RWPE2 (cell line): ENCODE measurements at regions not wholly inside any gene's neighbourhood (a gene's known extent, or its start where the extent isn't known, plus 50 kb on each side); places are given as distances from the start of the nearest gene placed in this dataset.

Source experiments
- ATAC-seq: fragments of 200-7000 bp; cut with Tn5 transposase; 3 replicates; pipeline ENCODE4 v1.9.1; 2021; ENCODE audit warnings: low read depth
- DNase-seq: peaks from one replicate; pipeline ENCODE4 v3.0.0-alpha.2; 2020; ENCODE audit warnings: low spot score
- H3K27ac ChIP-seq: fragments of 450-650 bp; 2 replicates; pipeline ENCODE4 v1.5.1; 2017; ENCODE audit warnings: mild to moderate bottlenecking; ENCODE audit not compliant: poor library complexity, severe bottlenecking
- H3K27me3 ChIP-seq: fragments of 250-450 bp; sonication (Bioruptor Pico); 2 replicates; pipeline ENCODE4 v1.5.1; 2021; ENCODE audit warnings: mild to moderate bottlenecking, moderate library complexity; ENCODE audit not compliant: insufficient read depth, poor library complexity, severe bottlenecking
- H3K36me3 ChIP-seq: fragments of 250-450 bp; sonication (Bioruptor Pico); 2 replicates; pipeline ENCODE4 v1.5.1; 2020; ENCODE audit warnings: low read depth, mild to moderate bottlenecking, moderate library complexity
- H3K4me1 ChIP-seq: fragments of 250-450 bp; sonication (Bioruptor Pico); 2 replicates; pipeline ENCODE4 v1.5.1; 2021; ENCODE audit warnings: mild to moderate bottlenecking, moderate library complexity; ENCODE audit not compliant: insufficient read depth, poor library complexity, severe bottlenecking
- H3K4me3 ChIP-seq: fragments of 250-450 bp; sonication (Bioruptor Pico); 2 replicates; pipeline ENCODE4 v1.5.1; 2021; ENCODE audit warnings: mild to moderate bottlenecking, moderate library complexity; ENCODE audit not compliant: severe bottlenecking
- H3K9me3 ChIP-seq: fragments of 250-450 bp; sonication (Bioruptor Pico); 2 replicates; pipeline ENCODE4 v1.5.1; 2021; ENCODE audit warnings: mild to moderate bottlenecking, moderate library complexity; ENCODE audit not compliant: severe bottlenecking
- CTCF ChIP-seq: fragments of 450-650 bp; IDR thresholded peaks from one replicate; pipeline ENCODE4 v1.5.1; 2017; ENCODE audit warnings: mild to moderate bottlenecking, moderate library complexity; ENCODE audit not compliant: poor library complexity, severe bottlenecking

- no peaks in the 10 kb centered on the region for H3K36me3 ChIP-seq
- no peak overlapping the region for H3K4me3 ChIP-seq
- ATAC-seq (no peak), DNase-seq (no peak)
- H3K4me1 ChIP-seq, result no peaks in the 10 kb centered on the region
- TF ChIP-seq CTCF, result no peak
- H3K27me3 ChIP-seq, result no peaks in the 10 kb centered on the region
- H3K9me3 ChIP-seq, result no peaks in the 10 kb centered on the region
- no peak overlapping the region for H3K27ac ChIP-seq
These were observed 204.3 kb downstream of the FSIP2 start for GRCh38 chr2:185942855-185943254.

- ATAC-seq (no peak), DNase-seq (no peak)
- H3K27ac ChIP-seq, result no peak overlapping the region
- no peaks in the 10 kb centered on the region for H3K36me3 ChIP-seq
- no peak for TF ChIP-seq CTCF
- H3K4me1 ChIP-seq, result no peaks in the 10 kb centered on the region
- no peaks in the 10 kb centered on the region for H3K9me3 ChIP-seq
- no peak overlapping the region for H3K4me3 ChIP-seq
- H3K27me3 ChIP-seq, result no peaks in the 10 kb centered on the region
These were observed 209.1 kb downstream of the FSIP2 start for GRCh38 chr2:185947722-185948121.

- no peaks in the 10 kb centered on the region for H3K36me3 ChIP-seq
- ATAC-seq (peak; percentile 86), DNase-seq (no peak)
- no peak for TF ChIP-seq CTCF
- no peaks in the 10 kb centered on the region for H3K4me1 ChIP-seq
- H3K27ac ChIP-seq, result no peak overlapping the region
- no peaks in the 10 kb centered on the region for H3K27me3 ChIP-seq
- no peaks in the 10 kb centered on the region for H3K9me3 ChIP-seq
- H3K4me3 ChIP-seq, result no peak overlapping the region
These were observed 213.5 kb downstream of the FSIP2 start for GRCh38 chr2:185952100-185952499.

- no peaks in the 10 kb centered on the region for H3K4me1 ChIP-seq
- ATAC-seq (no peak), DNase-seq (no peak)
- H3K27ac ChIP-seq, result no peak overlapping the region
- no peak overlapping the region for H3K4me3 ChIP-seq
- H3K9me3 ChIP-seq, result no peaks in the 10 kb centered on the region
- no peak for TF ChIP-seq CTCF
- H3K36me3 ChIP-seq, result no peaks in the 10 kb centered on the region
- no peaks in the 10 kb centered on the region for H3K27me3 ChIP-seq
These were observed 215.8 kb downstream of the FSIP2 start for GRCh38 chr2:185954389-185954788.

- Histone ChIP-seq H3K27me3 (no peaks in the 10 kb centered on the region), H3K4me1 (no peaks in the 10 kb centered on the region), H3K36me3 (no peaks in the 10 kb centered on the region), H3K4me3 (no peak overlapping the region), H3K9me3 (no peaks in the 10 kb centered on the region), H3K27ac (no peak overlapping the region)
- ATAC-seq, result no peak
- TF ChIP-seq CTCF, result no peak
- no peak for DNase-seq
These were observed 216.4 kb downstream of the FSIP2 start for GRCh38 chr2:185955050-185955449.
